Urinary bladder (tissue), 3 donors: ENCODE measurements at regions not wholly inside any gene's neighbourhood (a gene's known extent, or its start where the extent isn't known, plus 50 kb on each side); places are given as distances from the start of the nearest gene placed in this dataset.

Source experiments
- DNase-seq: peaks from one replicate; pipeline ENCODE4 v3.0.0-alpha.2; 2015; ENCODE audit errors: extremely low spot score
- H3K27ac ChIP-seq: one replicate; pipeline ENCODE4 v1.5.1; 2013; ENCODE audit warnings: low read depth, mild to moderate bottlenecking, moderate library complexity
- H3K36me3 ChIP-seq: one replicate; pipeline ENCODE4 v1.6.1; 2013; ENCODE audit warnings: mild to moderate bottlenecking, moderate library complexity; ENCODE audit not compliant: insufficient read depth
- H3K4me1 ChIP-seq: one replicate; pipeline ENCODE4 v1.6.1; 2013; ENCODE audit warnings: mild to moderate bottlenecking, moderate library complexity; ENCODE audit not compliant: insufficient read depth
- H3K4me3 ChIP-seq: one replicate; pipeline ENCODE4 v1.5.1; 2013; ENCODE audit warnings: low read depth, low read length
- WGBS: extraction: QIAGEN DNeasy Blood & Tissue Kit; methylation state at CpG from one replicate; pipeline ENCODE4 v1.1.7; 2013; 5-methylcytosine and 5-hydroxymethylcytosine counted together
- donor health status: healthy with polysubstance abuse.
- donor health status: healthy.

- Histone ChIP-seq H3K36me3 (no peaks in the 10 kb centered on the region), H3K27ac (no peak overlapping the region), H3K4me3 (no peak overlapping the region), H3K4me1 (no peaks in the 10 kb centered on the region)
- 33% methylated on average over 4 of the region's 4 CpGs for WGBS
- DNase-seq = no peak
Measured at GRCh38 chr12:125878483-125878882, 813.2 kb downstream of the AACS start.

- H3K36me3 ChIP-seq = no peaks in the 10 kb centered on the region
- 47% methylated on average over 3 of the region's 3 CpGs for WGBS
- no peak for DNase-seq
- H3K4me1 ChIP-seq = no peaks in the 10 kb centered on the region
- no peak overlapping the region for H3K27ac ChIP-seq
- H3K4me3 ChIP-seq = no peak overlapping the region
Measured at GRCh38 chr12:125882141-125882540, 816.9 kb downstream of the AACS start.

- Histone ChIP-seq H3K4me3 (no peak overlapping the region), H3K4me1 (no peaks in the 10 kb centered on the region), H3K36me3 (no peaks in the 10 kb centered on the region), H3K27ac (no peak overlapping the region)
- no peak for DNase-seq
Measured at GRCh38 chr12:125888921-125889320, 823.7 kb downstream of the AACS start.

- DNase-seq = no peak
- H3K4me1 ChIP-seq = no peaks in the 10 kb centered on the region
- no peak overlapping the region for H3K27ac ChIP-seq
- no peaks in the 10 kb centered on the region for H3K36me3 ChIP-seq
- H3K4me3 ChIP-seq = no peak overlapping the region
- 57% methylated on average over 6 of the region's 6 CpGs for WGBS
Measured at GRCh38 chr12:125889742-125890141, 824.5 kb downstream of the AACS start.

GRCh38 chr12:125890366-125890905, 825.2 kb downstream of the AACS start:
- no peak overlapping the region for H3K27ac ChIP-seq
- DNase-seq = no peak
- H3K4me1 ChIP-seq = no peaks in the 10 kb centered on the region
- 67% methylated on average over 7 of the region's 7 CpGs for WGBS
- H3K4me3 ChIP-seq = no peak overlapping the region
- no peaks in the 10 kb centered on the region for H3K36me3 ChIP-seq

GRCh38 chr12:125890971-125891370, 825.7 kb downstream of the AACS start:
- Histone ChIP-seq H3K36me3 (no peaks in the 10 kb centered on the region), H3K4me1 (no peaks in the 10 kb centered on the region), H3K4me3 (no peak overlapping the region), H3K27ac (no peak overlapping the region)
- DNase-seq = no peak
- WGBS = 24% methylated on average over 5 of the region's 5 CpGs

GRCh38 chr12:125892276-125892675, 827.0 kb downstream of the AACS start:
- Histone ChIP-seq H3K4me1 (no peaks in the 10 kb centered on the region), H3K36me3 (no peaks in the 10 kb centered on the region), H3K27ac (no peak overlapping the region), H3K4me3 (no peak overlapping the region)
- WGBS = 89% methylated on average over 1 of the region's 1 CpG
- no peak for DNase-seq

- H3K4me1 ChIP-seq = no peaks in the 10 kb centered on the region
- no peak overlapping the region for H3K4me3 ChIP-seq
- 89% methylated on average over 2 of the region's 2 CpGs for WGBS
- no peaks in the 10 kb centered on the region for H3K36me3 ChIP-seq
- no peak overlapping the region for H3K27ac ChIP-seq
- DNase-seq = no peak
Measured at GRCh38 chr12:125902991-125903390, 837.8 kb downstream of the AACS start.

- Histone ChIP-seq H3K4me1 (no peaks in the 10 kb centered on the region), H3K4me3 (no peak overlapping the region), H3K27ac (no peak overlapping the region), H3K36me3 (no peaks in the 10 kb centered on the region)
- no peak for DNase-seq
- 69% methylated on average over 3 of the region's 3 CpGs for WGBS
Measured at GRCh38 chr12:125907351-125907750, 842.1 kb downstream of the AACS start.

- Histone ChIP-seq H3K4me3 (no peak overlapping the region), H3K36me3 (no peaks in the 10 kb centered on the region), H3K4me1 (no peaks in the 10 kb centered on the region), H3K27ac (no peak overlapping the region)
- DNase-seq = no peak
- WGBS = 71% methylated on average over 12 of the region's 12 CpGs
Measured at GRCh38 chr12:125919856-125920470, 854.7 kb downstream of the AACS start.

- Histone ChIP-seq H3K36me3 (no peaks in the 10 kb centered on the region), H3K27ac (no peak overlapping the region), H3K4me1 (no peaks in the 10 kb centered on the region), H3K4me3 (no peak overlapping the region)
- no peak for DNase-seq
- WGBS = 67% methylated on average over 5 of the region's 5 CpGs
Measured at GRCh38 chr12:125922330-125922729, 857.1 kb downstream of the AACS start.

- 87% methylated on average over 1 of the region's 1 CpG for WGBS
- no peak overlapping the region for H3K4me3 ChIP-seq
- no peak overlapping the region for H3K27ac ChIP-seq
- H3K36me3 ChIP-seq = no peaks in the 10 kb centered on the region
- DNase-seq = no peak
- no peaks in the 10 kb centered on the region for H3K4me1 ChIP-seq
Measured at GRCh38 chr12:125936502-125936901, 871.3 kb downstream of the AACS start.

- no peak for DNase-seq
- Histone ChIP-seq H3K36me3 (no peaks in the 10 kb centered on the region), H3K4me1 (no peaks in the 10 kb centered on the region), H3K4me3 (no peak overlapping the region), H3K27ac (no peak overlapping the region)
- WGBS = 82% methylated on average over 2 of the region's 2 CpGs
Measured at GRCh38 chr12:125944446-125944845, 879.2 kb downstream of the AACS start.

GRCh38 chr12:125949471-125949870, 884.2 kb downstream of the AACS start:
- no peak overlapping the region for H3K4me3 ChIP-seq
- no peaks in the 10 kb centered on the region for H3K4me1 ChIP-seq
- no peak overlapping the region for H3K27ac ChIP-seq
- WGBS = 84% methylated on average over 7 of the region's 7 CpGs
- no peaks in the 10 kb centered on the region for H3K36me3 ChIP-seq
- DNase-seq = no peak

- Histone ChIP-seq H3K27ac (no peak overlapping the region), H3K4me1 (no peaks in the 10 kb centered on the region), H3K4me3 (no peak overlapping the region), H3K36me3 (no peaks in the 10 kb centered on the region)
- DNase-seq = no peak
- 82% methylated on average over 4 of the region's 4 CpGs for WGBS
Measured at GRCh38 chr12:125954362-125954761, 889.1 kb downstream of the AACS start.
